H1 (cell line): ENCODE measurements at regions not wholly inside any gene's neighbourhood (a gene's known extent, or its start where the extent isn't known, plus 50 kb on each side); places are given as distances from the start of the nearest gene placed in this dataset.

Experiments used
- BACH1 ChIP-seq: IDR thresholded peaks from 2 replicates; pipeline ENCODE4 v1.6.1; 2012; ENCODE audit warnings: low read length, improper control_type of control experiment
- CHD1 ChIP-seq: IDR thresholded peaks from 2 replicates; pipeline ENCODE4 v1.6.1; 2012; ENCODE audit warnings: low read depth, low read length, improper control_type of control experiment
- JUN ChIP-seq: IDR thresholded peaks from 2 replicates; pipeline ENCODE4 v1.6.1; 2011; ENCODE audit warnings: low read depth, mild to moderate bottlenecking, improper control_type of control experiment, low read length
- MAX ChIP-seq: IDR thresholded peaks from 2 replicates; pipeline ENCODE4 v1.6.1; 2012; ENCODE audit warnings: inconsistent platforms
- POLR2AphosphoS5 ChIP-seq: IDR thresholded peaks from 2 replicates; pipeline ENCODE4 v1.6.1; 2011; ENCODE audit warnings: low read depth, low read length
- SP4 ChIP-seq: IDR thresholded peaks from 2 replicates; pipeline ENCODE4 v1.6.1; 2012; ENCODE audit warnings: low read length, inconsistent platforms
- TEAD4 ChIP-seq: IDR thresholded peaks from 2 replicates; pipeline ENCODE4 v1.6.1; 2012; ENCODE audit warnings: low read depth, low read length, inconsistent platforms, mixed read lengths
- TF ChIP-seq, protein P1 (sequence below), 3 experiments: IDR thresholded peaks; 1 replicate in 2 of 3; 2 replicates in 1 of 3; pipeline versions ENCODE4 v1.5.1 to v1.6.1; 2011; ENCODE audit warnings: low read length in 3 of 3, mild to moderate bottlenecking in 3 of 3, inconsistent platforms in 2 of 3, low read depth in 1 of 3, moderate library complexity in 1 of 3; ENCODE audit not compliant: insufficient read depth in 1 of 3; ENCODE audit errors: control extremely low read depth in 1 of 3
- TF ChIP-seq, protein P2 (sequence below): fragments of 300-600 bp; sonication (generic); IDR thresholded peaks from 2 replicates; pipeline ENCODE4 v1.7.1; 2012; ENCODE audit warnings: low read length, moderate library complexity, mild to moderate bottlenecking, inconsistent platforms; ENCODE audit not compliant: insufficient replicate concordance

- TF ChIP-seq JUN (no peak), MAX (no peak), TEAD4 (no peak), SP4 (no peak), POLR2AphosphoS5 (no peak), CHD1 (no peak), BACH1 (peak; percentile 87)
- TF ChIP-seq, protein P1, sequence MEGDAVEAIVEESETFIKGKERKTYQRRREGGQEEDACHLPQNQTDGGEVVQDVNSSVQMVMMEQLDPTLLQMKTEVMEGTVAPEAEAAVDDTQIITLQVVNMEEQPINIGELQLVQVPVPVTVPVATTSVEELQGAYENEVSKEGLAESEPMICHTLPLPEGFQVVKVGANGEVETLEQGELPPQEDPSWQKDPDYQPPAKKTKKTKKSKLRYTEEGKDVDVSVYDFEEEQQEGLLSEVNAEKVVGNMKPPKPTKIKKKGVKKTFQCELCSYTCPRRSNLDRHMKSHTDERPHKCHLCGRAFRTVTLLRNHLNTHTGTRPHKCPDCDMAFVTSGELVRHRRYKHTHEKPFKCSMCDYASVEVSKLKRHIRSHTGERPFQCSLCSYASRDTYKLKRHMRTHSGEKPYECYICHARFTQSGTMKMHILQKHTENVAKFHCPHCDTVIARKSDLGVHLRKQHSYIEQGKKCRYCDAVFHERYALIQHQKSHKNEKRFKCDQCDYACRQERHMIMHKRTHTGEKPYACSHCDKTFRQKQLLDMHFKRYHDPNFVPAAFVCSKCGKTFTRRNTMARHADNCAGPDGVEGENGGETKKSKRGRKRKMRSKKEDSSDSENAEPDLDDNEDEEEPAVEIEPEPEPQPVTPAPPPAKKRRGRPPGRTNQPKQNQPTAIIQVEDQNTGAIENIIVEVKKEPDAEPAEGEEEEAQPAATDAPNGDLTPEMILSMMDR (IDR thresholded peaks at IDR 0.05; ENCODE audit: control extremely low read depth in 1 of 3, insufficient read depth in 1 of 3, low read depth in 1 of 3, low read length in 3 of 3), result no peak
- TF ChIP-seq, protein P2, sequence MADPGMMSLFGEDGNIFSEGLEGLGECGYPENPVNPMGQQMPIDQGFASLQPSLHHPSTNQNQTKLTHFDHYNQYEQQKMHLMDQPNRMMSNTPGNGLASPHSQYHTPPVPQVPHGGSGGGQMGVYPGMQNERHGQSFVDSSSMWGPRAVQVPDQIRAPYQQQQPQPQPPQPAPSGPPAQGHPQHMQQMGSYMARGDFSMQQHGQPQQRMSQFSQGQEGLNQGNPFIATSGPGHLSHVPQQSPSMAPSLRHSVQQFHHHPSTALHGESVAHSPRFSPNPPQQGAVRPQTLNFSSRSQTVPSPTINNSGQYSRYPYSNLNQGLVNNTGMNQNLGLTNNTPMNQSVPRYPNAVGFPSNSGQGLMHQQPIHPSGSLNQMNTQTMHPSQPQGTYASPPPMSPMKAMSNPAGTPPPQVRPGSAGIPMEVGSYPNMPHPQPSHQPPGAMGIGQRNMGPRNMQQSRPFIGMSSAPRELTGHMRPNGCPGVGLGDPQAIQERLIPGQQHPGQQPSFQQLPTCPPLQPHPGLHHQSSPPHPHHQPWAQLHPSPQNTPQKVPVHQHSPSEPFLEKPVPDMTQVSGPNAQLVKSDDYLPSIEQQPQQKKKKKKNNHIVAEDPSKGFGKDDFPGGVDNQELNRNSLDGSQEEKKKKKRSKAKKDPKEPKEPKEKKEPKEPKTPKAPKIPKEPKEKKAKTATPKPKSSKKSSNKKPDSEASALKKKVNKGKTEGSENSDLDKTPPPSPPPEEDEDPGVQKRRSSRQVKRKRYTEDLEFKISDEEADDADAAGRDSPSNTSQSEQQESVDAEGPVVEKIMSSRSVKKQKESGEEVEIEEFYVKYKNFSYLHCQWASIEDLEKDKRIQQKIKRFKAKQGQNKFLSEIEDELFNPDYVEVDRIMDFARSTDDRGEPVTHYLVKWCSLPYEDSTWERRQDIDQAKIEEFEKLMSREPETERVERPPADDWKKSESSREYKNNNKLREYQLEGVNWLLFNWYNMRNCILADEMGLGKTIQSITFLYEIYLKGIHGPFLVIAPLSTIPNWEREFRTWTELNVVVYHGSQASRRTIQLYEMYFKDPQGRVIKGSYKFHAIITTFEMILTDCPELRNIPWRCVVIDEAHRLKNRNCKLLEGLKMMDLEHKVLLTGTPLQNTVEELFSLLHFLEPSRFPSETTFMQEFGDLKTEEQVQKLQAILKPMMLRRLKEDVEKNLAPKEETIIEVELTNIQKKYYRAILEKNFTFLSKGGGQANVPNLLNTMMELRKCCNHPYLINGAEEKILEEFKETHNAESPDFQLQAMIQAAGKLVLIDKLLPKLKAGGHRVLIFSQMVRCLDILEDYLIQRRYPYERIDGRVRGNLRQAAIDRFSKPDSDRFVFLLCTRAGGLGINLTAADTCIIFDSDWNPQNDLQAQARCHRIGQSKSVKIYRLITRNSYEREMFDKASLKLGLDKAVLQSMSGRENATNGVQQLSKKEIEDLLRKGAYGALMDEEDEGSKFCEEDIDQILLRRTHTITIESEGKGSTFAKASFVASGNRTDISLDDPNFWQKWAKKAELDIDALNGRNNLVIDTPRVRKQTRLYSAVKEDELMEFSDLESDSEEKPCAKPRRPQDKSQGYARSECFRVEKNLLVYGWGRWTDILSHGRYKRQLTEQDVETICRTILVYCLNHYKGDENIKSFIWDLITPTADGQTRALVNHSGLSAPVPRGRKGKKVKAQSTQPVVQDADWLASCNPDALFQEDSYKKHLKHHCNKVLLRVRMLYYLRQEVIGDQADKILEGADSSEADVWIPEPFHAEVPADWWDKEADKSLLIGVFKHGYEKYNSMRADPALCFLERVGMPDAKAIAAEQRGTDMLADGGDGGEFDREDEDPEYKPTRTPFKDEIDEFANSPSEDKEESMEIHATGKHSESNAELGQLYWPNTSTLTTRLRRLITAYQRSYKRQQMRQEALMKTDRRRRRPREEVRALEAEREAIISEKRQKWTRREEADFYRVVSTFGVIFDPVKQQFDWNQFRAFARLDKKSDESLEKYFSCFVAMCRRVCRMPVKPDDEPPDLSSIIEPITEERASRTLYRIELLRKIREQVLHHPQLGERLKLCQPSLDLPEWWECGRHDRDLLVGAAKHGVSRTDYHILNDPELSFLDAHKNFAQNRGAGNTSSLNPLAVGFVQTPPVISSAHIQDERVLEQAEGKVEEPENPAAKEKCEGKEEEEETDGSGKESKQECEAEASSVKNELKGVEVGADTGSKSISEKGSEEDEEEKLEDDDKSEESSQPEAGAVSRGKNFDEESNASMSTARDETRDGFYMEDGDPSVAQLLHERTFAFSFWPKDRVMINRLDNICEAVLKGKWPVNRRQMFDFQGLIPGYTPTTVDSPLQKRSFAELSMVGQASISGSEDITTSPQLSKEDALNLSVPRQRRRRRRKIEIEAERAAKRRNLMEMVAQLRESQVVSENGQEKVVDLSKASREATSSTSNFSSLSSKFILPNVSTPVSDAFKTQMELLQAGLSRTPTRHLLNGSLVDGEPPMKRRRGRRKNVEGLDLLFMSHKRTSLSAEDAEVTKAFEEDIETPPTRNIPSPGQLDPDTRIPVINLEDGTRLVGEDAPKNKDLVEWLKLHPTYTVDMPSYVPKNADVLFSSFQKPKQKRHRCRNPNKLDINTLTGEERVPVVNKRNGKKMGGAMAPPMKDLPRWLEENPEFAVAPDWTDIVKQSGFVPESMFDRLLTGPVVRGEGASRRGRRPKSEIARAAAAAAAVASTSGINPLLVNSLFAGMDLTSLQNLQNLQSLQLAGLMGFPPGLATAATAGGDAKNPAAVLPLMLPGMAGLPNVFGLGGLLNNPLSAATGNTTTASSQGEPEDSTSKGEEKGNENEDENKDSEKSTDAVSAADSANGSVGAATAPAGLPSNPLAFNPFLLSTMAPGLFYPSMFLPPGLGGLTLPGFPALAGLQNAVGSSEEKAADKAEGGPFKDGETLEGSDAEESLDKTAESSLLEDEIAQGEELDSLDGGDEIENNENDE, result no peak
These were observed 72.6 kb upstream of the DUSP22 start (continued) for GRCh38 chr6:219641-220198.
